Endodermal cell (in vitro differentiated cells): ENCODE measurements at regions not wholly inside any gene's neighbourhood (a gene's known extent, or its start where the extent isn't known, plus 50 kb on each side); places are given as distances from the start of the nearest gene placed in this dataset.

Experiments used
- DNase-seq: peaks from one replicate; pipeline ENCODE4 v3.0.0-alpha.2; 2017
- H3K27ac ChIP-seq: 2 replicates; pipeline ENCODE4 v1.5.1; 2013; ENCODE audit warnings: mild to moderate bottlenecking, low read depth, low read length, moderate library complexity
- H3K27me3 ChIP-seq: 2 replicates; pipeline ENCODE4 v1.6.1; 2013; ENCODE audit warnings: mild to moderate bottlenecking, low read length, moderate library complexity; ENCODE audit not compliant: insufficient read depth, control insufficient read depth, poor library complexity, severe bottlenecking
- H3K36me3 ChIP-seq: 2 replicates; pipeline ENCODE4 v1.7.0; 2013; ENCODE audit warnings: mild to moderate bottlenecking, low read length, moderate library complexity; ENCODE audit not compliant: control insufficient read depth, insufficient read depth
- H3K4me1 ChIP-seq: one replicate; pipeline ENCODE4 v1.7.0; 2013; ENCODE audit warnings: low read length; ENCODE audit not compliant: control insufficient read depth, insufficient read depth
- H3K4me3 ChIP-seq: 2 replicates; pipeline ENCODE4 v1.5.1; 2013; ENCODE audit warnings: mild to moderate bottlenecking, low read length, moderate library complexity
- H3K9ac ChIP-seq: 2 replicates; pipeline ENCODE4 v1.6.1; 2013; ENCODE audit warnings: mild to moderate bottlenecking, low read length, moderate library complexity; ENCODE audit not compliant: poor library complexity, severe bottlenecking; ENCODE audit errors: extremely low read depth
- H3K9me3 ChIP-seq: 2 replicates; pipeline ENCODE4 v1.6.1; 2013; ENCODE audit warnings: mild to moderate bottlenecking, low read length, moderate library complexity; ENCODE audit not compliant: control insufficient read depth
- H3K27ac Mint-ChIP-seq: 2 replicates; pipeline ENCODE4 v1.8.0; 2020; ENCODE audit warnings: mixed read lengths
- H3K27me3 Mint-ChIP-seq: 2 replicates; pipeline ENCODE4 v1.8.0; 2021; ENCODE audit warnings: mild to moderate bottlenecking, mixed read lengths; ENCODE audit not compliant: insufficient read depth
- H3K36me3 Mint-ChIP-seq: 2 replicates; pipeline ENCODE4 v1.8.0; 2020; ENCODE audit warnings: low read depth, mixed read lengths
- H3K4me1 Mint-ChIP-seq: 2 replicates; pipeline ENCODE4 v1.8.0; 2020; ENCODE audit warnings: mixed read lengths
- H3K4me3 Mint-ChIP-seq: 2 replicates; pipeline ENCODE4 v1.8.0; 2020; ENCODE audit warnings: mild to moderate bottlenecking, moderate library complexity, mixed read lengths
- H3K9me3 Mint-ChIP-seq: 2 replicates; pipeline ENCODE4 v1.8.0; 2020; ENCODE audit warnings: mild to moderate bottlenecking, mixed read lengths
- CTCF ChIP-seq: fragments of 200-600 bp; sonication (generic); conservative IDR thresholded peaks from 2 replicates; pipeline ENCODE4 v1.5.0; 2021; ENCODE audit warnings: antibody characterized with exemption, mild to moderate bottlenecking
- WGBS, 2 experiments: methylation state at CpG; one replicate each; pipeline versions ENCODE4 v1.1.5 to v1.1.7; 2013; ENCODE audit warnings: missing lambda C conversion rate in 2 of 2, mixed read lengths in 1 of 2; ENCODE audit not compliant: insufficient coverage in 1 of 2, insufficient read length in 1 of 2; 5-methylcytosine and 5-hydroxymethylcytosine counted together

- Histone ChIP-seq H3K36me3 (no peaks in the 10 kb centered on the region), H3K27me3 (peaks cover 30% of the 10 kb centered on the region), H3K4me3 (no peak overlapping the region), H3K4me1 (no peaks in the 10 kb centered on the region), H3K27ac (no peak overlapping the region), H3K9me3 (no peaks in the 10 kb centered on the region), H3K9ac (no peak overlapping the region)
- no peak for TF ChIP-seq CTCF
- Mint-ChIP-seq H3K4me3 (no peak overlapping the region), H3K27me3 (peaks cover 21% of the 10 kb centered on the region), H3K9me3 (peaks cover 4% of the 10 kb centered on the region), H3K27ac (no peak overlapping the region), H3K4me1 (no peaks in the 10 kb centered on the region), H3K36me3 (no peaks in the 10 kb centered on the region)
- peak; percentile 6 for DNase-seq
- WGBS, 2 experiments: 88 to 95% methylated on average over 5 to 6 of the region's 6 CpGs
Measured at GRCh38 chr17:33701910-33702309, 408.8 kb upstream of the ASIC2 start.

GRCh38 chr17:33704856-33705255, 411.8 kb upstream of the ASIC2 start:
- Histone ChIP-seq H3K4me1 (no peaks in the 10 kb centered on the region), H3K27me3 (peaks cover 27% of the 10 kb centered on the region), H3K9me3 (no peaks in the 10 kb centered on the region), H3K36me3 (no peaks in the 10 kb centered on the region), H3K4me3 (no peak overlapping the region), H3K27ac (no peak overlapping the region), H3K9ac (no peak overlapping the region)
- H3K9me3 Mint-ChIP-seq: peaks cover 4% of the 10 kb centered on the region
- DNase-seq: no peak
- H3K4me3 Mint-ChIP-seq: no peak overlapping the region
- no peaks in the 10 kb centered on the region for H3K36me3 Mint-ChIP-seq
- H3K27ac Mint-ChIP-seq: no peak overlapping the region
- 75% methylated on average over 2 of the region's 2 CpGs; no CpG with 5 or more reads in 1 of the 2 experiments for WGBS, 2 experiments
- peaks cover 25% of the 10 kb centered on the region for H3K27me3 Mint-ChIP-seq
- no peaks in the 10 kb centered on the region for H3K4me1 Mint-ChIP-seq
- no peak for TF ChIP-seq CTCF

- Mint-ChIP-seq H3K4me3 (no peak overlapping the region), H3K4me1 (no peaks in the 10 kb centered on the region), H3K9me3 (peaks cover 4% of the 10 kb centered on the region), H3K36me3 (no peaks in the 10 kb centered on the region), H3K27ac (no peak overlapping the region), H3K27me3 (peaks cover 32% of the 10 kb centered on the region)
- Histone ChIP-seq H3K27me3 (peaks cover 14% of the 10 kb centered on the region), H3K36me3 (no peaks in the 10 kb centered on the region), H3K9me3 (no peaks in the 10 kb centered on the region), H3K4me1 (no peaks in the 10 kb centered on the region), H3K9ac (no peak overlapping the region), H3K27ac (no peak overlapping the region), H3K4me3 (no peak overlapping the region)
- peak; percentile 4 for DNase-seq
- TF ChIP-seq CTCF: no peak
- WGBS, 2 experiments: 86 to 92% methylated on average over 2 of the region's 2 CpGs
Measured at GRCh38 chr17:33709881-33710280, 416.8 kb upstream of the ASIC2 start.
